B cell (primary cell): ENCODE measurements at regions not wholly inside any gene's neighbourhood (a gene's known extent, or its start where the extent isn't known, plus 50 kb on each side); places are given as distances from the start of the nearest gene placed in this dataset.

ENCODE experiments used
- EZH2 ChIP-seq: IDR thresholded peaks from 2 replicates; pipeline ENCODE4 v1.6.1; 2012; ENCODE audit warnings: borderline replicate concordance, low read depth, mild to moderate bottlenecking, moderate library complexity, low read length; ENCODE audit not compliant: insufficient read depth, poor library complexity, severe bottlenecking
- TF ChIP-seq, protein P1 (sequence below): fragments of 200-600 bp; IDR thresholded peaks from one replicate; pipeline ENCODE4 v1.8.0; 2022; ENCODE audit warnings: antibody characterized with exemption, mild to moderate bottlenecking

DNA sequence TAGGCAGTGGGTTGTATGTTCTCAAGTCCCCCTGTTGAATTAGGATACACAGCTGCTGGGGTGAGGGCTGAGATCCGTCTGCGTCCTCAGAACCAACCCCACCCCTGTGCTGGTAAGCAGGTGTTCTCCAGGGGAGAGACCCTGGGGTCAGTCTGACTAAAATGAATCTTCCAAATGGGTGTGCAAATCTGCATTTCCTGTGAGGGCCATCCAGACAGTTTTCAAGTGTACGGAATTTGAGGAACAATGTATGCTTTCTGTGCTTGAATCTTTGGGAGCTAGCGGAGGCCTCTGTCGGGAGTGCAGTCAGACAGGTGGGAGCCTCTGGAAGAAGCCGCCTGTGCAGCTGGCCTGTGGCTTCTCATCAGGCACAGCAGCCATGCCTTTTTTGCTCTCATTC, 122.9 kb downstream of the MACROH2A1 start:
- TF ChIP-seq, protein P1, sequence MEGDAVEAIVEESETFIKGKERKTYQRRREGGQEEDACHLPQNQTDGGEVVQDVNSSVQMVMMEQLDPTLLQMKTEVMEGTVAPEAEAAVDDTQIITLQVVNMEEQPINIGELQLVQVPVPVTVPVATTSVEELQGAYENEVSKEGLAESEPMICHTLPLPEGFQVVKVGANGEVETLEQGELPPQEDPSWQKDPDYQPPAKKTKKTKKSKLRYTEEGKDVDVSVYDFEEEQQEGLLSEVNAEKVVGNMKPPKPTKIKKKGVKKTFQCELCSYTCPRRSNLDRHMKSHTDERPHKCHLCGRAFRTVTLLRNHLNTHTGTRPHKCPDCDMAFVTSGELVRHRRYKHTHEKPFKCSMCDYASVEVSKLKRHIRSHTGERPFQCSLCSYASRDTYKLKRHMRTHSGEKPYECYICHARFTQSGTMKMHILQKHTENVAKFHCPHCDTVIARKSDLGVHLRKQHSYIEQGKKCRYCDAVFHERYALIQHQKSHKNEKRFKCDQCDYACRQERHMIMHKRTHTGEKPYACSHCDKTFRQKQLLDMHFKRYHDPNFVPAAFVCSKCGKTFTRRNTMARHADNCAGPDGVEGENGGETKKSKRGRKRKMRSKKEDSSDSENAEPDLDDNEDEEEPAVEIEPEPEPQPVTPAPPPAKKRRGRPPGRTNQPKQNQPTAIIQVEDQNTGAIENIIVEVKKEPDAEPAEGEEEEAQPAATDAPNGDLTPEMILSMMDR = no peak
- no peak for TF ChIP-seq EZH2
